ENCODE measurements at regions not wholly inside any gene's neighbourhood (a gene's known extent, or its start where the extent isn't known, plus 50 kb on each side); places are given as distances from the start of the nearest gene placed in this dataset.

- Mint-ChIP-seq H3K4me3 (ENCODE audit: low read depth) (no peak overlapping the region), H3K27me3 (ENCODE audit: low read depth) (no peaks in the 10 kb centered on the region), H3K4me1 (ENCODE audit: low read depth) (no peaks in the 10 kb centered on the region), H3K27ac (no peak overlapping the region), H3K36me3 (ENCODE audit: low read depth) (no peaks in the 10 kb centered on the region), H3K9me3 (peaks cover 30% of the 10 kb centered on the region)
- no peak for DNase-seq (ENCODE audit: low spot score)
- intact Hi-C loops (cut with micrococcal nuclease), result no loop called here
Measured at GRCh38 chr7:46479680-46480079, 558.6 kb upstream of the IGFBP3 start.

- no peaks in the 10 kb centered on the region for H3K27me3 Mint-ChIP-seq (ENCODE audit: low read depth)
- H3K27ac Mint-ChIP-seq, result no peak overlapping the region
- no peak overlapping the region for H3K4me3 Mint-ChIP-seq (ENCODE audit: low read depth)
- peaks cover 32% of the 10 kb centered on the region for H3K9me3 Mint-ChIP-seq
- H3K36me3 Mint-ChIP-seq (ENCODE audit: low read depth), result no peaks in the 10 kb centered on the region
- no peaks in the 10 kb centered on the region for H3K4me1 Mint-ChIP-seq (ENCODE audit: low read depth)
- intact Hi-C loops (cut with micrococcal nuclease), result no loop called here
- no peak for DNase-seq (ENCODE audit: low spot score)
Measured at GRCh38 chr7:46478046-46478445, 557.0 kb upstream of the IGFBP3 start.

- no peak overlapping the region for H3K4me3 Mint-ChIP-seq (ENCODE audit: low read depth)
- H3K9me3 Mint-ChIP-seq, result peaks cover 71% of the 10 kb centered on the region
- no peaks in the 10 kb centered on the region for H3K4me1 Mint-ChIP-seq (ENCODE audit: low read depth)
- intact Hi-C loops (cut with micrococcal nuclease), result no loop called here
- no peak for DNase-seq (ENCODE audit: low spot score)
- no peak overlapping the region for H3K27ac Mint-ChIP-seq
- H3K36me3 Mint-ChIP-seq (ENCODE audit: low read depth), result no peaks in the 10 kb centered on the region
- H3K27me3 Mint-ChIP-seq (ENCODE audit: low read depth), result no peaks in the 10 kb centered on the region
Measured at GRCh38 chr7:46468753-46469356, 547.8 kb upstream of the IGFBP3 start.

GRCh38 chr7:46463170-46463569 is 542.1 kb upstream of the IGFBP3 start:
- DNase-seq (ENCODE audit: low spot score), result no peak
- no peak overlapping the region for H3K27ac Mint-ChIP-seq
- no peaks in the 10 kb centered on the region for H3K36me3 Mint-ChIP-seq (ENCODE audit: low read depth)
- no peaks in the 10 kb centered on the region for H3K4me1 Mint-ChIP-seq (ENCODE audit: low read depth)
- intact Hi-C loops (cut with micrococcal nuclease), result no loop called here
- H3K27me3 Mint-ChIP-seq (ENCODE audit: low read depth), result no peaks in the 10 kb centered on the region
- peaks cover 59% of the 10 kb centered on the region for H3K9me3 Mint-ChIP-seq
- H3K4me3 Mint-ChIP-seq (ENCODE audit: low read depth), result no peak overlapping the region

GRCh38 chr7:46461334-46461777 is 540.3 kb upstream of the IGFBP3 start:
- Mint-ChIP-seq H3K27ac (no peak overlapping the region), H3K9me3 (peaks cover 49% of the 10 kb centered on the region), H3K27me3 (ENCODE audit: low read depth) (no peaks in the 10 kb centered on the region), H3K36me3 (ENCODE audit: low read depth) (no peaks in the 10 kb centered on the region), H3K4me3 (ENCODE audit: low read depth) (no peak overlapping the region), H3K4me1 (ENCODE audit: low read depth) (no peaks in the 10 kb centered on the region)
- intact Hi-C loops (cut with micrococcal nuclease), result no loop called here
- no peak for DNase-seq (ENCODE audit: low spot score)

GRCh38 chr7:46459942-46460341 is 538.9 kb upstream of the IGFBP3 start:
- Mint-ChIP-seq H3K4me1 (ENCODE audit: low read depth) (no peaks in the 10 kb centered on the region), H3K9me3 (peaks cover 53% of the 10 kb centered on the region), H3K4me3 (ENCODE audit: low read depth) (no peak overlapping the region), H3K27ac (no peak overlapping the region), H3K27me3 (ENCODE audit: low read depth) (no peaks in the 10 kb centered on the region), H3K36me3 (ENCODE audit: low read depth) (no peaks in the 10 kb centered on the region)
- no peak for DNase-seq (ENCODE audit: low spot score)
- intact Hi-C loops (cut with micrococcal nuclease), result no loop called here

GRCh38 chr7:46454816-46455215 is 533.7 kb upstream of the IGFBP3 start:
- intact Hi-C loops (cut with micrococcal nuclease), result no loop called here

GRCh38 chr7:46452561-46453135 is 531.6 kb upstream of the IGFBP3 start:
- Mint-ChIP-seq H3K27me3 (ENCODE audit: low read depth) (no peaks in the 10 kb centered on the region), H3K27ac (no peak overlapping the region), H3K4me1 (ENCODE audit: low read depth) (no peaks in the 10 kb centered on the region), H3K4me3 (ENCODE audit: low read depth) (no peak overlapping the region), H3K36me3 (ENCODE audit: low read depth) (no peaks in the 10 kb centered on the region), H3K9me3 (peaks cover 48% of the 10 kb centered on the region)
- DNase-seq (ENCODE audit: low spot score), result no peak
- intact Hi-C loops (cut with micrococcal nuclease), result no loop called here

More at GRCh38 chr7:46454816-46455215, 533.7 kb upstream of the IGFBP3 start:
- Mint-ChIP-seq H3K36me3 (ENCODE audit: low read depth) (no peaks in the 10 kb centered on the region), H3K27ac (no peak overlapping the region), H3K4me1 (ENCODE audit: low read depth) (no peaks in the 10 kb centered on the region), H3K9me3 (peaks cover 43% of the 10 kb centered on the region), H3K4me3 (ENCODE audit: low read depth) (no peak overlapping the region), H3K27me3 (ENCODE audit: low read depth) (no peaks in the 10 kb centered on the region)
- DNase-seq (ENCODE audit: low spot score), result no peak

- no peak for DNase-seq (ENCODE audit: low spot score)
- H3K4me1 Mint-ChIP-seq (ENCODE audit: low read depth), result no peaks in the 10 kb centered on the region
- no peaks in the 10 kb centered on the region for H3K27me3 Mint-ChIP-seq (ENCODE audit: low read depth)
- intact Hi-C loops (cut with micrococcal nuclease), result no loop called here
- peaks cover 44% of the 10 kb centered on the region for H3K9me3 Mint-ChIP-seq
- H3K27ac Mint-ChIP-seq, result no peak overlapping the region
- H3K4me3 Mint-ChIP-seq (ENCODE audit: low read depth), result no peak overlapping the region
- no peaks in the 10 kb centered on the region for H3K36me3 Mint-ChIP-seq (ENCODE audit: low read depth)
Measured at GRCh38 chr7:46451846-46452245, 530.8 kb upstream of the IGFBP3 start.

GRCh38 chr7:46450886-46451285 is 529.8 kb upstream of the IGFBP3 start:
- intact Hi-C loops (cut with micrococcal nuclease), result no loop called here
- DNase-seq (ENCODE audit: low spot score), result no peak
- no peaks in the 10 kb centered on the region for H3K4me1 Mint-ChIP-seq (ENCODE audit: low read depth)
- no peak overlapping the region for H3K4me3 Mint-ChIP-seq (ENCODE audit: low read depth)
- H3K9me3 Mint-ChIP-seq, result peaks cover 48% of the 10 kb centered on the region
- H3K27ac Mint-ChIP-seq, result no peak overlapping the region
- no peaks in the 10 kb centered on the region for H3K27me3 Mint-ChIP-seq (ENCODE audit: low read depth)
- H3K36me3 Mint-ChIP-seq (ENCODE audit: low read depth), result no peaks in the 10 kb centered on the region

- intact Hi-C loops (cut with micrococcal nuclease), result no loop called here
- no peak for DNase-seq (ENCODE audit: low spot score)
- no peak overlapping the region for H3K4me3 Mint-ChIP-seq (ENCODE audit: low read depth)
- H3K36me3 Mint-ChIP-seq (ENCODE audit: low read depth), result no peaks in the 10 kb centered on the region
- no peak overlapping the region for H3K27ac Mint-ChIP-seq
- H3K27me3 Mint-ChIP-seq (ENCODE audit: low read depth), result no peaks in the 10 kb centered on the region
- H3K9me3 Mint-ChIP-seq, result peaks cover 49% of the 10 kb centered on the region
- H3K4me1 Mint-ChIP-seq (ENCODE audit: low read depth), result no peaks in the 10 kb centered on the region
Measured at GRCh38 chr7:46450425-46450824, 529.4 kb upstream of the IGFBP3 start.

- Mint-ChIP-seq H3K4me3 (ENCODE audit: low read depth) (no peak overlapping the region), H3K27me3 (ENCODE audit: low read depth) (no peaks in the 10 kb centered on the region), H3K9me3 (peaks cover 44% of the 10 kb centered on the region), H3K36me3 (ENCODE audit: low read depth) (no peaks in the 10 kb centered on the region), H3K4me1 (ENCODE audit: low read depth) (no peaks in the 10 kb centered on the region), H3K27ac (no peak overlapping the region)
- intact Hi-C loops (cut with micrococcal nuclease), result no loop called here
- DNase-seq (ENCODE audit: low spot score), result no peak
Measured at GRCh38 chr7:46449743-46450142, 528.7 kb upstream of the IGFBP3 start.

- Mint-ChIP-seq H3K4me1 (ENCODE audit: low read depth) (no peaks in the 10 kb centered on the region), H3K27ac (no peak overlapping the region), H3K9me3 (peaks cover 41% of the 10 kb centered on the region), H3K36me3 (ENCODE audit: low read depth) (no peaks in the 10 kb centered on the region), H3K4me3 (ENCODE audit: low read depth) (no peak overlapping the region), H3K27me3 (ENCODE audit: low read depth) (no peaks in the 10 kb centered on the region)
- intact Hi-C loops (cut with micrococcal nuclease), result no loop called here
- DNase-seq (ENCODE audit: low spot score), result no peak
Measured at GRCh38 chr7:46448478-46448877, 527.4 kb upstream of the IGFBP3 start.
